ENCODE measurements at regions not wholly inside any gene's neighbourhood (a gene's known extent, or its start where the extent isn't known, plus 50 kb on each side); places are given as distances from the start of the nearest gene placed in this dataset.

- TF ChIP-seq BHLHE40 (IDR thresholded peaks at IDR 0.05; ENCODE audit: borderline replicate concordance) (no peak), ZNF384 (IDR thresholded peaks at IDR 0.05) (no peak), CTBP1 (IDR thresholded peaks at IDR 0.05; ENCODE audit: borderline replicate concordance) (no peak), TARDBP (IDR thresholded peaks at IDR 0.05) (no peak), ELF4 (IDR thresholded peaks at IDR 0.05) (no peak), FOXK2 (IDR thresholded peaks at IDR 0.05) (no peak), SP1 (IDR thresholded peaks at IDR 0.05) (no peak), HDGF (IDR thresholded peaks at IDR 0.05; ENCODE audit: borderline replicate concordance) (no peak), FOXM1 (IDR thresholded peaks at IDR 0.05; ENCODE audit: borderline replicate concordance) (no peak), PKNOX1 (IDR thresholded peaks at IDR 0.05) (no peak), NFRKB (IDR thresholded peaks at IDR 0.05) (no peak), SUZ12 (IDR thresholded peaks at IDR 0.05) (no peak), FOXA1 (IDR thresholded peaks at IDR 0.05) (no peak)
Measured at GRCh38 chr2:9749546-9750223, 93.6 kb upstream of the TAF1B start.

Data from HEK293T (cell line).